B cell (primary cell): ENCODE measurements at regions not wholly inside any gene's neighbourhood (a gene's known extent, or its start where the extent isn't known, plus 50 kb on each side); places are given as distances from the start of the nearest gene placed in this dataset.

Source experiments
- ATAC-seq: fragments of 200-7000 bp; cut with Tn5 transposase; one replicate; pipeline ENCODE4 v1.10.0; 2021; ENCODE audit warnings: low read depth, mild to moderate bottlenecking, moderate number of reproducible peaks, moderate library complexity
- CTCF ChIA-PET: fragments of 350-600 bp; sonication (Branson Sonifier 250); formaldehyde crosslinking; loops from one replicate; lab custom pipeline; 2021; ENCODE audit warnings: antibody characterized with exemption, inconsistent platforms; lab: Charles Lee
- POLR2A ChIA-PET: fragments of 350-600 bp; sonication (Branson Sonifier 250); formaldehyde crosslinking; loops from one replicate; lab custom pipeline; 2021; ENCODE audit warnings: antibody characterized with exemption; lab: Charles Lee
- DNase-seq: peaks from one replicate; pipeline ENCODE4 v3.0.0; 2013
- H2AFZ ChIP-seq: 2 replicates; pipeline ENCODE4 v1.6.1; 2012; ENCODE audit warnings: mild to moderate bottlenecking, low read depth, low read length; ENCODE audit not compliant: insufficient read depth, poor library complexity, severe bottlenecking
- H3K27ac ChIP-seq, 2 donors: 1 replicate in 1 of 2; 2 replicates in 1 of 2; pipeline ENCODE4 v1.5.1; 2012 to 2013; ENCODE audit warnings: low read length in 2 of 2, mild to moderate bottlenecking in 2 of 2, moderate library complexity in 1 of 2
- H3K27me3 ChIP-seq, 4 experiments: fragments of 200-600 bp in 1 of 4; sonication (generic) in 1 of 4; replicated peaks in 1 of 4; 1 replicate in 2 of 4; 2 replicates in 2 of 4; pipeline versions ENCODE4 v1.6.1 to v1.7.0; 2013 to 2016; ENCODE audit warnings: low read length in 3 of 4, mild to moderate bottlenecking in 2 of 4, mixed read lengths in 1 of 4, moderate library complexity in 1 of 4; ENCODE audit not compliant: insufficient read depth in 4 of 4, control insufficient read depth in 3 of 4; ENCODE audit errors: control extremely low read depth in 1 of 4
- H3K36me3 ChIP-seq, 2 experiments: replicated peaks in 1 of 2; 1 replicate in 1 of 2; 2 replicates in 1 of 2; pipeline versions ENCODE4 v1.6.1 to v1.7.1; 2013; ENCODE audit warnings: low read length in 1 of 2; ENCODE audit not compliant: insufficient read depth in 2 of 2, control insufficient read depth in 1 of 2; ENCODE audit errors: control extremely low read depth in 1 of 2, extremely low read depth in 1 of 2
- H3K4me1 ChIP-seq, 2 donors: fragments of 200-600 bp in 1 of 2; sonication (generic) in 1 of 2; 1 replicate in 1 of 2; 2 replicates in 1 of 2; pipeline versions ENCODE4 v1.5.1 to v1.6.1; 2013 to 2017; ENCODE audit warnings: low read length in 2 of 2; ENCODE audit not compliant: control insufficient read depth in 2 of 2, insufficient read depth in 2 of 2
- H3K4me2 ChIP-seq: replicated peaks from 2 replicates; pipeline ENCODE3; 2012; ENCODE audit warnings: mild to moderate bottlenecking, low read depth, low read length; ENCODE audit not compliant: poor library complexity, severe bottlenecking
- H3K4me3 ChIP-seq, 5 experiments: fragments of 200-600 bp in 1 of 5; sonication (generic) in 1 of 5; 1 replicate in 3 of 5; 2 replicates in 2 of 5; pipeline versions ENCODE4 v1.5.1 to v1.7.0; 2011 to 2016; ENCODE audit warnings: low read length in 4 of 5, mild to moderate bottlenecking in 4 of 5, low read depth in 2 of 5, control low read depth in 1 of 5, moderate library complexity in 1 of 5; ENCODE audit not compliant: insufficient read depth in 1 of 5; ENCODE audit errors: control extremely low read depth in 1 of 5, extremely low read depth in 1 of 5
- H3K79me2 ChIP-seq: fragments of 200-600 bp; sonication (generic); one replicate; pipeline ENCODE4 v1.6.0; 2016; ENCODE audit warnings: low read length; ENCODE audit not compliant: control insufficient read depth, insufficient read depth
- H3K9ac ChIP-seq: fragments of 200-600 bp; sonication (generic); 2 replicates; pipeline ENCODE4 v1.6.1; 2017; ENCODE audit warnings: mild to moderate bottlenecking, low read length, moderate library complexity
- H3K9me3 ChIP-seq, 3 donors: one replicate each; pipeline versions ENCODE4 v1.6.1 to v1.7.1; 2013; ENCODE audit warnings: low read length in 2 of 3; ENCODE audit not compliant: control insufficient read depth in 2 of 3, insufficient read depth in 1 of 3; ENCODE audit errors: control extremely low read depth in 1 of 3
- H4K20me1 ChIP-seq: 2 replicates; pipeline ENCODE4 v1.6.0; 2012; ENCODE audit warnings: mild to moderate bottlenecking, low read length; ENCODE audit not compliant: insufficient read depth, control insufficient read depth, poor library complexity, severe bottlenecking
- H3K27ac Mint-ChIP-seq: one replicate; pipeline ENCODE4 v1.8.0; 2021; ENCODE audit warnings: mixed read lengths
- H3K27me3 Mint-ChIP-seq: one replicate; pipeline ENCODE4 v1.8.0; 2021; ENCODE audit warnings: mixed read lengths
- H3K4me1 Mint-ChIP-seq: one replicate; pipeline ENCODE4 v1.8.0; 2021; ENCODE audit warnings: mixed read lengths
- H3K4me3 Mint-ChIP-seq: one replicate; pipeline ENCODE4 v1.8.0; 2021; ENCODE audit warnings: mixed read lengths
- H3K9me3 Mint-ChIP-seq: one replicate; pipeline ENCODE4 v1.8.0; 2022; ENCODE audit warnings: mixed read lengths; ENCODE audit not compliant: insufficient read depth
- CTCF ChIP-seq: fragments of 200-600 bp; IDR thresholded peaks from one replicate; pipeline ENCODE4 v1.8.0; 2022; ENCODE audit warnings: antibody characterized with exemption, mild to moderate bottlenecking
- EZH2 ChIP-seq: IDR thresholded peaks from 2 replicates; pipeline ENCODE4 v1.6.1; 2012; ENCODE audit warnings: borderline replicate concordance, low read depth, mild to moderate bottlenecking, moderate library complexity, low read length; ENCODE audit not compliant: insufficient read depth, poor library complexity, severe bottlenecking
- WGBS: methylation state at CpG from one replicate; pipeline ENCODE4 v1.1.5; 2013; ENCODE audit warnings: missing lambda C conversion rate; ENCODE audit not compliant: insufficient coverage; 5-methylcytosine and 5-hydroxymethylcytosine counted together
- intact Hi-C: fragments of 100-400 bp; cut with micrococcal nuclease; formaldehyde crosslinking; loops from one replicate; pipeline ENCODE4 v1.10.0; 2022

GRCh38 chr2:240201866-240202265 lies 61.4 kb upstream of the OTOS start:
- no peaks in the 10 kb centered on the region for H3K36me3 ChIP-seq
- POLR2A ChIA-PET: no interaction called here
- no peak overlapping the region for H3K27ac Mint-ChIP-seq
- H3K27me3 ChIP-seq: no peaks in the 10 kb centered on the region
- no peaks in the 10 kb centered on the region for H4K20me1 ChIP-seq
- H3K4me1 Mint-ChIP-seq: no peaks in the 10 kb centered on the region
- no peaks in the 10 kb centered on the region for H3K4me1 ChIP-seq
- intact Hi-C loops: no loop called here
- H3K4me3 Mint-ChIP-seq: no peak overlapping the region
- H3K4me2 ChIP-seq: no peak overlapping the region
- ATAC-seq: no peak
- TF ChIP-seq EZH2: no peak
- no peak for TF ChIP-seq CTCF
- 97% methylated on average over 5 of the region's 9 CpGs for WGBS
- no peak overlapping the region for H2AFZ ChIP-seq
- peaks cover 20% of the 10 kb centered on the region for H3K27me3 Mint-ChIP-seq
- no peak overlapping the region for H3K9ac ChIP-seq
- H3K4me3 ChIP-seq: no peak overlapping the region
- H3K9me3 ChIP-seq: peaks cover 0 to 5% (median 0%) of the 10 kb centered on the region in 3 donors
- no peak overlapping the region for H3K27ac ChIP-seq
- H3K9me3 Mint-ChIP-seq: no peaks in the 10 kb centered on the region
- H3K79me2 ChIP-seq: no peaks in the 10 kb centered on the region
- CTCF ChIA-PET: no interaction called here
- DNase-seq: no peak

- Histone ChIP-seq H3K9ac (no peak overlapping the region), H3K27ac (no peak overlapping the region), H3K9me3 (peaks cover 0 to 11% (median 0%) of the 10 kb centered on the region in 3 donors), H3K4me3 (no peak overlapping the region), H3K4me1 (no peaks in the 10 kb centered on the region), H3K79me2 (no peaks in the 10 kb centered on the region), H3K36me3 (no peaks in the 10 kb centered on the region), H2AFZ (no peak overlapping the region), H3K27me3 (no peaks in the 10 kb centered on the region), H3K4me2 (no peak overlapping the region), H4K20me1 (no peaks in the 10 kb centered on the region)
- no peaks in the 10 kb centered on the region for H3K9me3 Mint-ChIP-seq
- DNase-seq: no peak
- H3K4me3 Mint-ChIP-seq: no peak overlapping the region
- ChIA-PET POLR2A (no interaction called here), CTCF (no interaction called here)
- H3K27me3 Mint-ChIP-seq: peaks cover 20% of the 10 kb centered on the region
- WGBS: 83% methylated on average over 3 of the region's 5 CpGs
- intact Hi-C loops: no loop called here
- ATAC-seq: no peak
- TF ChIP-seq EZH2: no peak
- TF ChIP-seq CTCF: no peak
- H3K27ac Mint-ChIP-seq: no peak overlapping the region
- no peaks in the 10 kb centered on the region for H3K4me1 Mint-ChIP-seq
Measured at GRCh38 chr2:240202586-240202985, 62.1 kb upstream of the OTOS start.
